ENCODE measurements at regions not wholly inside any gene's neighbourhood (a gene's known extent, or its start where the extent isn't known, plus 50 kb on each side); places are given as distances from the start of the nearest gene placed in this dataset.

- TF ChIP-seq CTCF (IDR thresholded peaks at IDR 0.05; ENCODE audit: borderline replicate concordance, extremely low read depth, low read length, poor library complexity, severe bottlenecking) = no peak
- TF ChIP-seq EZH2 (IDR thresholded peaks at IDR 0.05; ENCODE audit: borderline replicate concordance, low read depth, low read length, severe bottlenecking) = no peak
These were observed 318.4 kb downstream of the MAN2A1 start for GRCh38 chr5:110008131-110008530.

Measured in DND-41 (cell line).